RKO (cell line): ENCODE measurements at regions not wholly inside any gene's neighbourhood (a gene's known extent, or its start where the extent isn't known, plus 50 kb on each side); places are given as distances from the start of the nearest gene placed in this dataset.
"Not testable (repeated sequence)": the region's sequence is repeated elsewhere in the genome, so short reads cannot be mapped to it uniquely, and the experiment has no call there.

ENCODE experiments used
- DNase-seq: peaks from one replicate; pipeline ENCODE4 v3.0.0-alpha.2; 2016; ENCODE audit warnings: low spot score

DNA sequence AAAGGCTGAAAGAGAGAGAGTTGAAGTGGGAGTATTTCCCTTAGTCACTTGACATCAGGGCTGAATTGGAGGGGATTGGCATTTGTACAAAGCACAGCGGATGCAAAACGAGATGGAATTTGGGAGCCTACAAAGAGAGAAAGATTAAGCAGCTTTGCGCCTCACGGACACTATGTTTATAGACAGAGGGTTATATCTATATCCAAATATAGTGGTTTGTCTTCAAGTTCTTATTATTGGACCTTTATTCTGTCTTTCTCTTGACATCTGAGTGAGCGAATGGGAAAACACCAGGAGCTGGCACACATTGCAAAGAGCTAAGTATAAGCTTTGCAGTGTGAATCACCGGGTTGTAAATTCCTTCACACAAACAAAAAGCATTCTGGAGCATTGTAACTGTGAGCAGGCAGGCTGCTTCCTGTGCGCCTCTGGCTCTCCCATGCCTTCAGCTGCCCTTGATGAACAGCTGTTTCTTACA lies 500.2 kb downstream of the STIM2 start:
- DNase-seq: peak; percentile 16

DNA sequence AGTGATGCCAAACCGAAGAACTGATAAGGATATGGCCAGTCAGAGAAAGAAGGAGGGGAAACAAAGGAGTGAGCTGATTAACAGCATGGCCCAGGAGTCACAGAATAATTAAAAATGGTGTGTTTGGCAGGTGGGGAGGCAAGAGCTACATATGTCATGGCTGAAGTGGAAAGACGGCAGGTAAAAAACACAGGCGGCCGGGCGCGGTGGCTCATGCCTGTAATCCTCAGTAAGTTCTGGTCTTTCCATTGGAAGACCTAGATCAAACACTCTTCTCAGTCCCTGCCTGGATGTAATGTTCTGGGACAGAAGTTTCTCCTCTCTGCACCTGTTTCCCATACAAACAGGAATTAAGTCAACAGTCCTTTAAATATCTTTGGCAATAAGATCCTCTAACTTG lies 503.9 kb downstream of the STIM2 start:
- no peak for DNase-seq

DNA sequence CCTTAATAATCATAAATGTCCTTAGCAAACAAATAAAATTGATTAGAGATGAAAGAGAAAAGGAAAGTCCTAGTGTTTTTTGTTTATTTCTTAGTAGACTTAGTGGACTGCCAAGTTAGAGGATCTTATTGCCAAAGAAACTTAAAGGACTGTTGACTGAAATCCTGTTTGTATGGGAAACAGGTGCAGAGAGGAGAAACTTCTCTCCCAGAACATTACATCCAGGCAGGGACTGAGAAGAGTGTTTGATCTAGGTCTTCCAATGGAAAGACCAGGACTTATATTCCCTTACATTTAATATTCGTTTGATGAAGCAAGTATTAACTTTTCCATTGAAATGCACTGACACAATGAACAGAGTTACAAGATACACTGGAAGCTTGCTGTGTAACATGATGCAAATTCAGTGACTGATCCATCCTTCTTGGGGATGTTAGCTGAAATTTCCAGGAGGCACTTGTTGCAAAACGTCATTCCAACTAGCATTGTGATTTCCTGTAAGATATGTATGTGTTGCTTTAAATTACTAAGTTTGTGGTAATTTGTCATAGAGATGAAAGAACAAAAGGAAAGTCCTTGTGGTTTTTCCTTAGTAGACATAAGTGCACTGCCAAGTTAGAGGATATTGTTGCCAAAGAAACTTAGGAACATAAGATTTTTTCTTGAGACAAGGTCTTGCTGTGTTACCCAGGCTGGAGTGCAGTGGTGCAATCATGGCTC lies 505.6 kb downstream of the STIM2 start:
- DNase-seq: no peak

DNA sequence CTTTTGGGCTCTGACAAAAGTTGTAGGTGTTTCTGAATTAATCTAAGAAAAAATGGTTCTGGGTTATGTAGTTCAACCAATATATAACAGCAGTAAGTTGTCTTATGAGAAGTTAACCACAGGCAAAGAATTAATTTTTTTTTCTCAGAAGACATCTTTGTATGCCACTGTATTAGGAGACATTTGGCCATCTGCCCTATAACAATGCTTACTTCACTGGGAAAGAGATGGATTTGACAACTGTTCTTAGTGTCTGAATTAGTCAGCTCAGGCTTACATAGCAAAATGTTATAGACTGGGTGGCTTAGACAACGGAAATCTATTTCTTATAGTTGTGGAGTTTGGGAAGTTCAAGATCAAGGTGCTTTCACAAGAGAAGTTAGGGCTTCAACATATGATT lies 508.1 kb downstream of the STIM2 start:
- no peak for DNase-seq

DNA sequence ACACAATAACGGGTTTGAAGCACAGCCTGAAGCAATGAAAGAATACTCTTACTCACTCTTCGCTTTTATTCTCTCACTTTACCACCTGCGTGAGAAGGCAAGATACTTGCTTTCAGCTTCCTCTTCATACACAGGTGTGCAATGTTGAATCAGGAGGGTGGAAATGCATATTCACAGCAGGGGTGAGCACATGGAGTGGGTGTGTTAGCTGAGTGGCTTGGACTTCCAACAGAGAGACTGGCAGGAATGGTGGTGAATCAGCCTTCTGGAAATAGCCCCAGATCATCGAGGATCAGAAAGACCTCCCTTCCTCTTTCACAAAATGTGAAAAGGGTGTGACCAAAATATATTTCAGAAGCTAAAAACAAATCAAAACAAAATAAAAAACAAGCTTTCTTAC lies 521.2 kb downstream of the STIM2 start:
- no peak for DNase-seq

DNA sequence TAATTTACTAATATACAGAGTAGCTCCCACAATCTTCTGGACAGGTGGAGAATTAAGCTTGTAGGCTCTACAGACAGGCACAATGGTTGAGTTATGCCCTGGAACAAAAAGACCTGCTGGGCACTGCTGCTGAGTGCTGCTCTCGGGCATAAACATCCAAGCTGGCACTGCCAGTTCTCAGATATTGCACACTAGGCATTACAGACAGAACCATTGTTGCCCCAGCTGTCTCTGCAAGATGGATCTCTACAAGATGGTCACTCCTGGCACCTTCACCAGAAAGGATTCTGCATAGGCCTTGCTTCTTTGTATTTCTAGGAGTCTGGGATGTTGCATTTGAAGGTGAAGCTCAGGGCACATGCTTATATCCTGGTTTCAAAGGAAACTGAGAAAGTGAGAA lies 527.1 kb downstream of the STIM2 start:
- DNase-seq: no peak

DNA sequence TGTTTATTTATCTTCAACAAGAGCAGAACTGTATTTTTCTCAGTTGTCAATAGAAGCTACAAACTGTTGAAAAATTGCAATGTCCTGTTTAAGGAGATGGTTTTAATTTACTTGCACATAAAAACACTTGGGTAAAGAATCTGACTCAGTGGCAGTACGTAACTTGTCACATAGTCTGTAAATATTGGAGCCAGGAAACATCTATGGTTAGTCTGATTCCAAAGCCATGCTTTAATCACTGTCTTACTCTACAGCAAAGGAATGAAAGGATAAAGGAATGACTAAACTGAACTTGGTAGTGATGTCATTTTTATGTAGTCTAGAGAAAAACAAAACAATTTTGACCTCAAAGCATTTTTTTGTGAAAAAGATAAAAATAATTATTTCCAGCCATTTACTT lies 537.2 kb downstream of the STIM2 start:
- DNase-seq: peak; percentile 59

DNA sequence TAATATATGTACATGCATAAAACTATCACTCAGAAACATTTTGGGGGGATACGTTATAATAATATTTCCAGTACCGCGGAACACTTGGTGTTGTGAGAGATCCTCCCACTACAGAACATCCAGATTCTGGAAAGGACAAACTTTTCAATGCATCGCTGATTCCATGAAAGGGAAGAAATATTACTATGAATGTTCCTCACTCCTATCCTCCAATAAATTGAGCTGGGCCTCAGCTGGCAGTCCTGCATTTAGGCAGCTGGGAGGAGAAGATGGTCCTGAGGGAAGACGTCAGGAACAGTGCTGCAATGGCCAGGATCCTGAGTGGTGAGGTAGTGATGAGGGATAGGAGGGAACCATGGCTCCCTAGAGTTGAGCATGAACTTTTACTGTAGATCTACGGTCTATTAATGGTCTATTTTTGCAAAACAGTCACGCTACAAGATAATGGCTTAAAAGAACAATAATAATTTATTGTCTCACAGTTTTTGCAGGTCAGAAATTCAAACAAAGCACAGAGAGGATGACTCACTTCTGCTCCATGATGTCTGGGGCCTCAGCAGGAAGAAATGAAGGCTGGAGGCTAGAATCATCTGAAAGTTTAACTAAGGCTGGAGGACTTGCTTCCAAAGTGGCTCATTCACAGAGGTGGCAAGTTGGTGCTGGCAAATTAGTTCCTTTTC lies 538.1 kb downstream of the STIM2 start:
- DNase-seq: no peak

DNA sequence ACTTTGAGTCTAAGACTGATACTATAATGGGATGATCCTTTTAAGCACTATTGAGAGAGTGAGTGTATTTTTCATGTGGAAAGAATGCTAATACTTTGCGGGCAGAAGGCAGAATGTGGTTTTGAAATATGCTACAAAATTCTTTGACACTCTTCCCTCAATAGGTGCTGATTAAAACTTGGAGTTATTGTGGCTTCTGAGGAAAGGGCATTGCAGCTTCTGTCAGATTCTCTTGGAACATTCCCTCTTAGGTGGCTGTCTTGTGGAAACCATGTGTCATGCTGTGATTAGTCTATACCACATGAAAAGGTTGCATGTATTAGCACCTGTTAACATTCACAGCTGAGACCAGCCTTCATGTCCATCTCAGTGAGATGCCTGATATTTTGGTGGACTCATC lies 547.0 kb downstream of the STIM2 start:
- DNase-seq: no peak

DNA sequence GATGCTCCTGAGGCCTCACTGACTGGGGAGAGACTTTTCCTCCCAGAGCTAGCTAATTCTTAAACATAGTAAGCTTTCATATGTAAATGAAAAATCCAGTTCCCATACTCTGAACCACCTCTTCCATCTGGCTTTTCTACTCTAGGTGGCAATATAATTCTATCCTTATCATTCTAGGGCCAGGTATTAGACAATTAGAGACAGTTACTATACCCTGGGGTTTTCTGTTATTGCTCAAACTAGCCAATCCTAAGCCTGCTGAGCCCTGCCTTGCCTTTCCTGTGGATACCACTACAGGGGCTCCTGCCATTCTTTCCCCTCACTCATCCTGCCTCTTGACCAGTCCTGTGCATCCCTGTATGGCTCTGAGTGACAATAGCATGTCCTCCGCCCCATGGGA lies 552.0 kb downstream of the STIM2 start:
- no peak for DNase-seq

DNA sequence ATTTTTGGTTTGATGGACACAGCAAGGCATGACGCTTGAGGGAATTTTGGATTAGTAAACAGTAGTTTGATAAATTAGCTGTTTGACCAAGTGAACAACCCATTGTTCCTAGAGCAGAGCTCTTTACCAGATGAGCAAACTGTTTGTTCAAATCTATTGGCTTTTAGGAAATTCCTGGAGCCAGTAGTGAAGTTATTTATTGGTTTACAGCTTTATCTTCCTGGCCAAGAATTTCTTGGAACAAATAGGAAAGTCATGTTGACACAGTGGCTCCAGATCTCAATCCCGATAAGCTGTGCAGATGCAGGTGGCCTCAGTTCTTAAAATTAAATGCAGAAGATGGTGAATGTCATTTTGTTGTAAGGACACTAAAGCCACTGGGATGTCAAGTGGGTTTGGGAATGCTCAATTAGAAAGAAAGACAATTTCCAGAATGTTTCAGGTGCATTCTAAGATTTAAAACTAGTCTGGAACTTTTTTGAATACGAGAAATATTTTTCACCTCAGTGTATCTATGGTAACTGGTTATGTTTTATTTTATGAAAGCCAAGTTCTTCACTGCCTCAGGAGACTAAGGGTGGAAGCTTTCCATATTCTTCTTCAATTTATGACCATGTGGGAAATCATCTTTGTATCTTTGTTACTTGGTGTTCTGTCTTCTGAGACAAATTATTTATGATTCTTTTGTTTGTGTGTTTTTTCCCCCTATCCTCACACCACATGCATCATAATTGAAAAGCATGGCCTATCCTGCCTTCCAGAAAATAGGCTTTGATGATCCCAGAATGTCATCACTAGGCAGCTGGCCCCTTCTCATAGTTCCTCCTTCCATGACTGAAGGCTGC lies 554.5 kb downstream of the STIM2 start:
- no peak for DNase-seq

DNA sequence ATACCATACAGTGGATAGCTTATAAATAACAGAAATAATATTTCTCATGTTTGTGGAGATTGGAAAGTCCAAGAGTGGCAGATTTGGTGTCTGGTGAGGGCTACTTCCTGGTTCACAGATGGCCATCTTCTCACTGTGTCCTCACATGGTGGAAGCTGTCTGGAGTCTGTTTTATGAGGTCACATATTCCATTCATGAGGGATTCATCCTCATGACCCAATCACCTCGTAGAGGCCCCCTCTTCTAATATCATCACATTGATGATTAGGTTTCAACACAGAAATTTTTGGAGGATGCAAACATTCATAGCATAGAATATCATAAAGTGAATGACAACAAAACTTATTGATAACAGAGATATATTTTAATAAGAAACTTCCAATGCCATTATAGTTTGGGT lies 568.0 kb downstream of the STIM2 start:
- no peak for DNase-seq

DNA sequence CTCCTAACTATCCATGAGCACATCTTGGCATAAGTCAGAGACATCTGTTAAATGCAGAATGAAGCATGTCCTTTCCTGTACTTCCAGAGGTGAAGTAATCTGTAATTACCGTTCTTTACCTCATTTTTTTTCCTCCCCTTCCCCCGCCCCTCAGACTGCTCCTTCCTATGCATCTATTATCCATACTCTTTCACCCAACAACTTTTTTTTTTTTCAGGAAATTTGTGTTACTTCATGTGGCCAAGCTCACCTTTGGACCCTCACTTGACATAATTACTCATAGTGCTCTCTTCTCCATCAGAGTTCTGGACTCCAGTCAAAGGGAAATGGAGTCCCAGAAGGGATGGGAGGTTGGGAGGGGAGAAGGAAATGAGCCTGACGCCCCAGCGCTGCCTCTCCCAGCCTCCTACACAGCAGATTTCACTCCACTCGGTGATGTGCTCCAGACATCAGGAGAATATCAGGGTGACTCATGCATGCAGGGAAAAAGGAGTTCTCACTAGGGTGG lies 568.8 kb downstream of the STIM2 start:
- DNase-seq: no peak

DNA sequence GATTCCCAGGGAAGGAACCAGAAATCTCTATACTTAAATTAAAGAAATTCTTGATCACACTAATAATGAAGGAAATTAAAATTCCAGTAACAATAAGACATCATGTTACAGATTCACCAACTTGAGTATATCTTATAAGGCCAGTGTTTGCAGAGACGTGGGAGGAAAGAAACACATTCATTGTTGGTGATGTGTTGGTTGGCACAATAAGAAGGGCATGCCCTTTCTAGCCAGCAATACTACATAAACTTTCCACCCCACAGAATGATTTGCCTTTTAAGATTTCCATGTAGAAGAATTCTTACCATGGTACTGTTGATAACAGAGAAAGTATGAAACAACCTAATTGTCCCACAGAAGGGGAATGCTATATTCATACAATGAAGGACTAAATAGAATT lies 581.5 kb downstream of the STIM2 start:
- DNase-seq: no peak

DNA sequence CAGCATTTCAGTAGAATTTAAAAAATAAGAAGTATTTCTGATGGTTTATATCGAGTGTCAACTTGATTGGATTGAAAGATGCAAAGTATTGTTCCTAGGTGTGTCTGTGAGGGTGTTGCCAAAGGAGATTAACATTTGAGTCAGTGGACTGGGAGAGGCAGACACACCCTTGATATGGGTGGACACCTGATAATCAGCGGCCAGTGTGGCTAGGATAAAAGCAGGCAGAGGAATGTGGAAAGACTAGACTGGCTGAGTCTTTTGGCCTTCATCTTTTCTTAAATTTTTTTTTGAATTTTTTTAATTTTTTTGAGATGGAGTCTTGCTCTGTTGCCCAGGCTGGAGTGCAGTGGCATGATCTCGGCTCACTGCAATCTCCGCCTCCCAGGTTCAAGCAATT lies 582.0 kb downstream of the STIM2 start:
- not testable (repeated sequence) for DNase-seq

DNA sequence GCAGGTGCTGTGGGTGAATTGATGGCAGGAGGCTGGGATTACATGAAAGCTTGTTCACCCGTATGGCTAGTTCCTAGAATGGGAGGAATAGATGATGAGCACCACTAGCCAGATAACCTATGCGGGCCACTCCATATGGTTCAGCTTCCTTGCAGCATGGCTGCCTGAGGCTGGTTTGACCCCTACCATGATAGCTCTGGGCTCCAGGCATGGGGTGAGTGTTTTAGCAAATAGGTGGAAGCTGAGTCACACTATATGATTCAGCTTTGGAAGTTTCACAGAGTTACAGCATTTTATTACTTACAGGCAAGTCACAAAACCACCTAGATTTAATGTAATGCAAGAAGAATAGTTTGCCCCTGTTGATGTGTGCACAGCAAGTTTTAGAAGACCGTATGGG lies 603.2 kb downstream of the STIM2 start:
- DNase-seq: peak; percentile 80

DNA sequence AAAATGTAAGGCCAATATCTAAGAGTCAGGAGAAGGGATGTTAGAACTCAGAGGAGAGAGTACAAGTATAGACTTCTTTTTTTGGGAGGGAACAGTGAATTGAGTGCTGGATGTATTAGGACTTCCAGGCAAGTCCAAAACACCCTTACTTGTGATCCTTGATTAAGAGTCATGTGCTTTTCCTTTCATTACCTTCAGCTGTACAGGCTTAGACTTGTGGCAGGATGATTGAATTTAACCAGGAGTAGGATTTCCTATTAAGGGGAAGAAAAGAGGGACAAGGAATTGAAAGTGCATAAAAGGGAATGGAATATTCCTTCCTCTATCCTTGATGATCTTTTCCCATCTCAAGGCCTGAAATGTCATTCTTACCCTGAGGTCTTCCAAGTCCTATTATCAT lies 606.7 kb downstream of the STIM2 start:
- DNase-seq: no peak

DNA sequence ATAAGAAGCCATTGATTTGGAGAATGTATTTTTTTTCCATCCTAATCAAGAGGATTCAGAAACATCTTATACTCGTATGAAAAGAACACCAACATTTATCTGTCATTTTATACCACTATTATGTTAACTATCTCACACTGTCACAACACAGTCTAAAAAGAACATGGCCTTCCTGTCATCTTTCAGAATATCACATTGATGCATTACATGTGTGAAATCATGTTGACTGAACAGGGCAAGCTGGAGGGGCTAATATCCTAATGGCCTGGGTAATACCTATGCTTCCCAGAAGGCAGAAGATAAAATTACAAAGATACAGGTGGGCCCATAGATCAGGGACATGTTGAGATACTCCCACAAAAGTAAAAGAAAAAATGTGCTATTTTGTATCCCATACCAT lies 611.7 kb downstream of the STIM2 start:
- no peak for DNase-seq

DNA sequence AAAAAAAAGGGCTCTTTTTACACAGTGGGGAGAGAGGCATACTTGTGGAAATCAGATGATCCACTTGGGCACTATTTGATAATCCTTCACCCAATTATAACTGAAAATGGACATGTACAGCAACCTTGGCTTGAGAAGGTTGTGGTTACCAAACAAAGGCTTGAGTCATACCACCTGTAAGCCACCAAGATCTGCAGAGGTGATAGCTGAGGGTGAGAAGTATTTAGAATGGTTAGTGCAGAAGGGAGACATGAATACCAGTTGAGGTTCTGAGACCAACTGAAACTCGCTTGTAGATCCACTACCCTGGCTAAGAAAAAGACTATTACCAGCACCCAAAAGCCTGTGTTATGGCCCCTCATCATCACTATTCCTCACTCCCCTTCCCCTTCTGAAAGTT lies 614.0 kb downstream of the STIM2 start:
- DNase-seq: no peak

DNA sequence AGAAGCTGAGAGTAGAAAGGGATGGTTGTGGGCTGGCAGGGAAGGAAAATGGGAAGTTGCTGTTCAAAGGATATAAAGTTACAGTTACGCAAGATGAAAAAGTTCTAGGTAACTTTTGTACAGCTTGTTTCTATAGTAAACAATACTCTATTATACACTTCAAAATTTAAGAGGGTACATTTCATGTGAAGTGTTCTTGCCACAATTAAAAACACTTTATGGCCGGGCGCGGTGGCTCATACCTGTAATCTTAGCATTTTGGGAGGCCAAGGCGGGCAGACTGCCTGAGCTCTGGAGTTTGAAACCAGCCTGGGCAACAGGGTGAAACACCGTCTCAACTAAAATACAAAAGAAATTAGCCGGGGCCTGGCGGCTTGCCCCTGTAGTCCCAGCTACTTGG lies 623.6 kb downstream of the STIM2 start:
- DNase-seq: no peak

DNA sequence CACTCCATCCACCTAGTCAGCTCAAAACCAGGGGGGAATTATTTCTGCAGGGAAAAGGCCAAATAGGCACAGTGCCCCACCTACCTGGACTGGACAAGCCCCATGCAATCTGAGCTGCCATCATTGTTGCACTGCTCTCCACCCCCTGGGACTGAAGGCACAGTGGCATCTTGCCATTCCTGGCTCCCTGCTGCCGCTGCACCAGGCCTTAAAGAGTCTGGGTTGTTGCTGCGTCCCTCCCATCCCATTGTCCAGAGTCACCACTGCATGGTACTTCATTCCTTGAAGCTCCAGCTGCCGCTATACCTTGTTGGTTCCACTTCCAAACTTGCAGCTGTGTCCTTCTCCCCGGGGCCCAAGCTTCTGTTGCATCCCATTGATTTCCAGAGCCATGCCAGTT lies 629.7 kb downstream of the STIM2 start:
- no peak for DNase-seq

DNA sequence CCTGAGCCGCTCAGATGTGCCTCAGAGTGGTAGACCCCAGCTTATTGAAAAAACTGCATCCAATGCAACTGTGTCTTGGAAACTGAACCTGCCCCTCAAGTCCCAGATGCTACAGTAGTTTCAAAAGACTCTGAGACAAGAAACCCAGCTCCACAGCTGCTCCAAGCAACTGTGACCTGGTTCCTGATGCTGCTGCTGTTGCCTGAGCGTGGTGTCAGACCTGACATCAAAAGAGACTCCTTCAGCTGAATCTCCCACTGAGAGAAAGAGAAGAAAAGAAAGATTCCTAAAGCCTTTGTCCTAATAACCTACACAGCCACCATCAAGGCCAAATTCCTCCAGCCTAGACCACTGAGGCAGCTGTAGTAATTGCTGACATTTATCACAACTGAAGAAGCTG lies 630.1 kb downstream of the STIM2 start:
- no peak for DNase-seq

DNA sequence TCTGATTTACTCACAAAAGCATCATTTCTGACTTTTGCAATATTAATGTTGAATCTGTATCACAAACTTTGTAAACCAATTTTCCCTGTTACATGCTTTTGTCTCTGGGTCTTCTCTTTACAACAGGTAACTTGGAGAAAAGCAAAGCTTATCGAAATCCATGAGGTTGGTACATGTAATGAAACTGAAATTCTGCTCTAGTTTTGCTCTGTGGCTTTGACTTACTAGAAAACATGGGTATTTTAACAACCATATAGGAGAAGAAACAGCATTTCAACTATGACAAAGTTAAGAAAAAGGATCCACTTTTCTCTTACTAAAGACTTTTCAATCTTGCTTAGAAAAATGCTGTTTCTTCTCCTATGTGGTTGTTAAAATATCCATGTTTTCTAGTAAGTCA lies 645.8 kb downstream of the STIM2 start:
- no peak for DNase-seq
